H9 (cell line): ENCODE measurements at regions not wholly inside any gene's neighbourhood (a gene's known extent, or its start where the extent isn't known, plus 50 kb on each side); places are given as distances from the start of the nearest gene placed in this dataset.

Experiments used
- DNase-seq: peaks from one replicate; pipeline ENCODE4 v3.0.0-alpha.2; 2017
- H2AFZ ChIP-seq: one replicate; pipeline ENCODE4 v1.6.1; 2013; ENCODE audit warnings: mild to moderate bottlenecking, low read length, control low read depth, moderate library complexity
- H2AK5ac ChIP-seq: 2 replicates; pipeline ENCODE4 v1.6.1; 2013; ENCODE audit warnings: low read length, control low read depth, mixed read lengths; ENCODE audit not compliant: insufficient read length
- H2BK120ac ChIP-seq: one replicate; pipeline ENCODE4 v1.6.1; 2013; ENCODE audit warnings: low read depth, mild to moderate bottlenecking, low read length, control low read depth, inconsistent platforms; ENCODE audit not compliant: poor library complexity, severe bottlenecking
- H2BK12ac ChIP-seq: 2 replicates; pipeline ENCODE4 v1.6.1; 2013; ENCODE audit warnings: low read length, control low read depth, mixed read lengths, low read depth; ENCODE audit not compliant: insufficient read length
- H2BK15ac ChIP-seq: 2 replicates; pipeline ENCODE4 v1.6.1; 2013; ENCODE audit warnings: low read depth, low read length, control low read depth
- H2BK20ac ChIP-seq: one replicate; pipeline ENCODE4 v1.6.1; 2013; ENCODE audit warnings: low read depth, mild to moderate bottlenecking, low read length, control low read depth, inconsistent platforms; ENCODE audit not compliant: poor library complexity, severe bottlenecking
- H2BK5ac ChIP-seq: 2 replicates; pipeline ENCODE4 v1.6.1; 2013; ENCODE audit warnings: low read length, control low read depth, mixed read lengths; ENCODE audit not compliant: insufficient read length
- H3K14ac ChIP-seq: 2 replicates; pipeline ENCODE4 v1.6.1; 2013; ENCODE audit warnings: low read length, control low read depth; ENCODE audit not compliant: insufficient read depth
- H3K18ac ChIP-seq: 2 replicates; pipeline ENCODE4 v1.6.1; 2013; ENCODE audit warnings: low read depth, mild to moderate bottlenecking, mixed read lengths, low read length, control low read depth; ENCODE audit not compliant: insufficient read length
- H3K23ac ChIP-seq: 2 replicates; pipeline ENCODE4 v1.6.1; 2013; ENCODE audit warnings: low read length, control low read depth, mixed read lengths, low read depth; ENCODE audit not compliant: insufficient read length
- H3K23me2 ChIP-seq: 2 replicates; pipeline ENCODE4 v1.6.1; 2013; ENCODE audit warnings: low read depth, mild to moderate bottlenecking, mixed read lengths, low read length, control low read depth; ENCODE audit not compliant: insufficient read length, poor library complexity, severe bottlenecking
- H3K27ac ChIP-seq: 2 replicates; pipeline ENCODE4 v1.5.1; 2013; ENCODE audit warnings: low read length, control low read depth, mixed read lengths, low read depth; ENCODE audit not compliant: insufficient read length
- H3K27me3 ChIP-seq: 2 replicates; pipeline ENCODE4 v1.6.1; 2013; ENCODE audit warnings: low read length, control low read depth, inconsistent platforms; ENCODE audit not compliant: insufficient read depth
- H3K4ac ChIP-seq: 2 replicates; pipeline ENCODE4 v1.6.1; 2013; ENCODE audit warnings: low read depth, mild to moderate bottlenecking, control low read depth, inconsistent platforms, low read length, moderate library complexity
- H3K4me1 ChIP-seq: 2 replicates; pipeline ENCODE4 v1.6.1; 2013; ENCODE audit warnings: low read length, control low read depth, inconsistent platforms; ENCODE audit not compliant: insufficient read depth
- H3K4me2 ChIP-seq: 2 replicates; pipeline ENCODE4 v1.6.1; 2013; ENCODE audit warnings: low read length, control low read depth, mixed read lengths; ENCODE audit not compliant: insufficient read length, insufficient read depth
- H3K56ac ChIP-seq: 2 replicates; pipeline ENCODE4 v1.6.1; 2013; ENCODE audit warnings: low read depth, mild to moderate bottlenecking, mixed read lengths, low read length, control low read depth; ENCODE audit not compliant: insufficient read length
- H3K79me1 ChIP-seq: 2 replicates; pipeline ENCODE4 v1.6.1; 2013; ENCODE audit warnings: low read depth, mild to moderate bottlenecking, moderate library complexity, low read length, control low read depth, inconsistent platforms; ENCODE audit not compliant: insufficient read depth, poor library complexity, severe bottlenecking
- H3K79me2 ChIP-seq: 2 replicates; pipeline ENCODE4 v1.6.1; 2013; ENCODE audit warnings: low read length, control low read depth, inconsistent platforms; ENCODE audit not compliant: insufficient read depth
- H3K9ac ChIP-seq: 2 replicates; pipeline ENCODE4 v1.6.1; 2013; ENCODE audit warnings: low read length, control low read depth, mixed read lengths; ENCODE audit not compliant: insufficient read length; ENCODE audit errors: extremely low read depth
- H3K9me3 ChIP-seq: one replicate; pipeline ENCODE4 v1.6.1; 2013; ENCODE audit warnings: low read depth, low read length, inconsistent platforms; ENCODE audit not compliant: control insufficient read depth
- H3T11ph ChIP-seq: one replicate; pipeline ENCODE4 v1.6.1; 2013; ENCODE audit warnings: mild to moderate bottlenecking, low read length, control low read depth, inconsistent platforms
- H4K20me1 ChIP-seq: one replicate; pipeline ENCODE4 v1.6.1; 2013; ENCODE audit not compliant: control insufficient read depth, insufficient read length, insufficient read depth
- H4K5ac ChIP-seq: 2 replicates; pipeline ENCODE4 v1.6.1; 2013; ENCODE audit warnings: low read depth, mild to moderate bottlenecking, mixed read lengths, low read length, control low read depth; ENCODE audit not compliant: insufficient read length
- H4K8ac ChIP-seq: replicated peaks from 2 replicates; pipeline ENCODE4 v1.6.1; 2013; ENCODE audit warnings: low read length, control low read depth, mixed read lengths, low read depth; ENCODE audit not compliant: insufficient read length
- H4K91ac ChIP-seq: 2 replicates; pipeline ENCODE4 v1.6.1; 2013; ENCODE audit warnings: low read depth, mild to moderate bottlenecking, moderate library complexity, mixed read lengths, low read length, control low read depth; ENCODE audit not compliant: insufficient read length
- H3K27ac Mint-ChIP-seq, 3 experiments: 2 replicates in 2 of 3; 3 replicates in 1 of 3; pipeline ENCODE4 v1.8.0; 2020 to 2021; ENCODE audit warnings: mixed read lengths in 3 of 3, mild to moderate bottlenecking in 1 of 3, moderate library complexity in 1 of 3
- H3K27me3 Mint-ChIP-seq: 2 replicates; pipeline ENCODE4 v1.8.0; 2021; ENCODE audit warnings: low read depth, mild to moderate bottlenecking, moderate library complexity, mixed read lengths
- H3K36me3 Mint-ChIP-seq, 3 experiments: 2 replicates in 2 of 3; 3 replicates in 1 of 3; pipeline ENCODE4 v1.8.0; 2020 to 2021; ENCODE audit warnings: low read depth in 3 of 3, mixed read lengths in 3 of 3; ENCODE audit not compliant: insufficient read depth in 1 of 3
- H3K4me1 Mint-ChIP-seq, 2 experiments: 2 replicates each; pipeline ENCODE4 v1.8.0; 2020; ENCODE audit warnings: mixed read lengths in 2 of 2
- H3K4me3 Mint-ChIP-seq, 2 experiments: 2 replicates in 1 of 2; 3 replicates in 1 of 2; pipeline ENCODE4 v1.8.0; 2020 to 2021; ENCODE audit warnings: mild to moderate bottlenecking in 2 of 2, mixed read lengths in 2 of 2, moderate library complexity in 1 of 2
- H3K9me3 Mint-ChIP-seq, 2 experiments: 2 replicates in 1 of 2; 3 replicates in 1 of 2; pipeline ENCODE4 v1.8.0; 2020; ENCODE audit warnings: mild to moderate bottlenecking in 2 of 2, mixed read lengths in 2 of 2, moderate library complexity in 1 of 2
- WGBS: extraction: QIAGEN DNeasy Blood & Tissue Kit; methylation state at CpG from one replicate; pipeline ENCODE4 v1.1.7; 2013; ENCODE audit warnings: missing lambda C conversion rate, low lambda C conversion rate, mixed read lengths; ENCODE audit not compliant: insufficient read length; ENCODE audit errors: extremely low coverage; 5-methylcytosine and 5-hydroxymethylcytosine counted together
- TF ChIP-seq, protein P1 (sequence below): fragments of 200-600 bp; sonication (generic); conservative IDR thresholded peaks from 3 replicates; pipeline ENCODE4 v1.8.0; 2021; ENCODE audit warnings: antibody characterized with exemption, mild to moderate bottlenecking

DNA sequence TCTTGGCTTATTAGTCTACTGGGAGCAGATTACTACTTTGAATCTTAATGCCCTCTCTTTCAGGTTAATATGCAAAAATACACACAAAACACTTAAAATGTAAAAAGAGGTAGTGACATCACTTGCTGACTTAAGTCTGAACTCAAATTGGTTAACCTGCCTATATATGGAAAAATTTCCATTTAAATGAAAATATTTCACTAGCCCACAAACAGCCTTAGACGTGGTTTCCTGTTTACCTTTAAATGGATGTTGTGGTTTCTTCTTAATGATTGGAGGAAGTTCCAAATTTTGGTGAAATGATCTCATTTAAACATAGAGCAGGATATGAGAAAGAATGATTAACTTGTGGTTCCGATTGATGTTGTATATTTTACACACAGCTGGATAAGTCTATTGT lies 553.7 kb downstream of the CD109 start:
- H3K9me3 ChIP-seq, result no peaks in the 10 kb centered on the region
- H3K14ac ChIP-seq, result no peak overlapping the region
- H3K23ac ChIP-seq, result no peak overlapping the region
- no peak overlapping the region for H2AK5ac ChIP-seq
- H3K18ac ChIP-seq, result no peak overlapping the region
- no peak overlapping the region for H3K4ac ChIP-seq
- Mint-ChIP-seq H3K36me3 (peaks cover 0 to 9% (median 0%) of the 10 kb centered on the region in 3 experiments; a peak in 4 of 7 replicates), H3K9me3 (peaks cover 5 to 12% of the 10 kb centered on the region in 2 experiments; a peak in 4 of 5 replicates), H3K4me1 (peaks cover 4 to 11% of the 10 kb centered on the region in 2 experiments; a peak in 2 of 4 replicates), H3K27me3 (peaks cover 1% of the 10 kb centered on the region; the same call in 1 of the 2 replicates), H3K4me3 (no peak overlapping the region), H3K27ac (no peak overlapping the region)
- H3K23me2 ChIP-seq, result no peaks in the 10 kb centered on the region
- no peak overlapping the region for H2BK15ac ChIP-seq
- no peak overlapping the region for H2BK20ac ChIP-seq
- no peak overlapping the region for H3K27ac ChIP-seq
- no peaks in the 10 kb centered on the region for H4K20me1 ChIP-seq
- WGBS, result no CpG with 5 or more reads among the region's 2 CpGs
- H2BK120ac ChIP-seq, result no peak overlapping the region
- no peak overlapping the region for H4K91ac ChIP-seq
- H3K56ac ChIP-seq, result no peak overlapping the region
- H3K27me3 ChIP-seq, result no peaks in the 10 kb centered on the region
- DNase-seq, result no peak
- no peak overlapping the region for H2BK5ac ChIP-seq
- TF ChIP-seq, protein P1, sequence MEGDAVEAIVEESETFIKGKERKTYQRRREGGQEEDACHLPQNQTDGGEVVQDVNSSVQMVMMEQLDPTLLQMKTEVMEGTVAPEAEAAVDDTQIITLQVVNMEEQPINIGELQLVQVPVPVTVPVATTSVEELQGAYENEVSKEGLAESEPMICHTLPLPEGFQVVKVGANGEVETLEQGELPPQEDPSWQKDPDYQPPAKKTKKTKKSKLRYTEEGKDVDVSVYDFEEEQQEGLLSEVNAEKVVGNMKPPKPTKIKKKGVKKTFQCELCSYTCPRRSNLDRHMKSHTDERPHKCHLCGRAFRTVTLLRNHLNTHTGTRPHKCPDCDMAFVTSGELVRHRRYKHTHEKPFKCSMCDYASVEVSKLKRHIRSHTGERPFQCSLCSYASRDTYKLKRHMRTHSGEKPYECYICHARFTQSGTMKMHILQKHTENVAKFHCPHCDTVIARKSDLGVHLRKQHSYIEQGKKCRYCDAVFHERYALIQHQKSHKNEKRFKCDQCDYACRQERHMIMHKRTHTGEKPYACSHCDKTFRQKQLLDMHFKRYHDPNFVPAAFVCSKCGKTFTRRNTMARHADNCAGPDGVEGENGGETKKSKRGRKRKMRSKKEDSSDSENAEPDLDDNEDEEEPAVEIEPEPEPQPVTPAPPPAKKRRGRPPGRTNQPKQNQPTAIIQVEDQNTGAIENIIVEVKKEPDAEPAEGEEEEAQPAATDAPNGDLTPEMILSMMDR, result no peak
- H3K79me2 ChIP-seq, result no peaks in the 10 kb centered on the region
- no peak overlapping the region for H3K9ac ChIP-seq
- H2BK12ac ChIP-seq, result no peak overlapping the region
- H3T11ph ChIP-seq, result no peak overlapping the region
- no peak overlapping the region for H4K5ac ChIP-seq
- no peak overlapping the region for H4K8ac ChIP-seq
- H2AFZ ChIP-seq, result no peak overlapping the region
- no peak overlapping the region for H3K4me2 ChIP-seq
- H3K4me1 ChIP-seq, result no peaks in the 10 kb centered on the region
- no peaks in the 10 kb centered on the region for H3K79me1 ChIP-seq
